Vagina (tissue), 2 donors: ENCODE measurements at regions not wholly inside any gene's neighbourhood (a gene's known extent, or its start where the extent isn't known, plus 50 kb on each side); places are given as distances from the start of the nearest gene placed in this dataset.

ENCODE experiments used
- POLR2A ChIP-seq, 2 donors: fragments of 450-650 bp; IDR thresholded peaks; one replicate each; pipeline ENCODE4 v1.6.1; 2017; ENCODE audit warnings: antibody characterized with exemption in 2 of 2, mild to moderate bottlenecking in 2 of 2, moderate library complexity in 2 of 2
- TF ChIP-seq, protein P1 (sequence below), 3 experiments: fragments of 450-650 bp in 2 of 3; fragments of 200-600 bp in 1 of 3; sonication (generic) in 1 of 3; IDR thresholded peaks; one replicate each; pipeline ENCODE4 v1.5.1; 2017 to 2019; ENCODE audit warnings: antibody characterized with exemption in 3 of 3, mild to moderate bottlenecking in 2 of 3, moderate library complexity in 2 of 3

DNA sequence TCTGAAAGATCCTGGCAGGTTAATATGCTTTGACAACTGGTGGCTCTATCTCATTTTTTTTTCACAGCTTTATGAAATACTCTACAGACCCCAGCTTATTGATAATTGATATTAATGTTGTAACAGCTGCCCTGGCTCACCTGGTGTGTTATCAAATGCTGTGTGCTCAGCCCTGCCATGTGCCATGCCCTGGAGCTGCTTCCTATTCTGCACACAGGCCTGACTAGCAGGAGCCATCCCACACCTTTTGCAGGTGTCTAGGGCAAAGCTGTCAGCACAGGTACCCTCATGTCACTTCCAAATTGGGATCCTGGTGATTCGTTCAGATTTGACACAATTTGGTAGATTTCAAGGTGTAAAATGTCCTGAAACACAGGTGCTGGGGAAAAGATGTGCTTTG lies 254.6 kb upstream of the MAN1A1 start:
- TF ChIP-seq, protein P1, sequence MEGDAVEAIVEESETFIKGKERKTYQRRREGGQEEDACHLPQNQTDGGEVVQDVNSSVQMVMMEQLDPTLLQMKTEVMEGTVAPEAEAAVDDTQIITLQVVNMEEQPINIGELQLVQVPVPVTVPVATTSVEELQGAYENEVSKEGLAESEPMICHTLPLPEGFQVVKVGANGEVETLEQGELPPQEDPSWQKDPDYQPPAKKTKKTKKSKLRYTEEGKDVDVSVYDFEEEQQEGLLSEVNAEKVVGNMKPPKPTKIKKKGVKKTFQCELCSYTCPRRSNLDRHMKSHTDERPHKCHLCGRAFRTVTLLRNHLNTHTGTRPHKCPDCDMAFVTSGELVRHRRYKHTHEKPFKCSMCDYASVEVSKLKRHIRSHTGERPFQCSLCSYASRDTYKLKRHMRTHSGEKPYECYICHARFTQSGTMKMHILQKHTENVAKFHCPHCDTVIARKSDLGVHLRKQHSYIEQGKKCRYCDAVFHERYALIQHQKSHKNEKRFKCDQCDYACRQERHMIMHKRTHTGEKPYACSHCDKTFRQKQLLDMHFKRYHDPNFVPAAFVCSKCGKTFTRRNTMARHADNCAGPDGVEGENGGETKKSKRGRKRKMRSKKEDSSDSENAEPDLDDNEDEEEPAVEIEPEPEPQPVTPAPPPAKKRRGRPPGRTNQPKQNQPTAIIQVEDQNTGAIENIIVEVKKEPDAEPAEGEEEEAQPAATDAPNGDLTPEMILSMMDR (IDR thresholded peaks at IDR 0.05), result no peak
- no peak for TF ChIP-seq POLR2A (IDR thresholded peaks at IDR 0.05)
